ELF-1 (cell line): ENCODE measurements at regions not wholly inside any gene's neighbourhood (a gene's known extent, or its start where the extent isn't known, plus 50 kb on each side); places are given as distances from the start of the nearest gene placed in this dataset.

Source experiments
- DNase-seq: peaks from one replicate; pipeline ENCODE4 v3.0.0-alpha.2; 2016; ENCODE audit warnings: low read depth, low spot score

GRCh38 chr1:67560580-67561255 is 124.3 kb upstream of the GADD45A start:
- DNase-seq, result no peak

- peak; percentile 91 for DNase-seq
Observed at GRCh38 chr1:67561704-67562113, 123.3 kb upstream of the GADD45A start.

- no peak for DNase-seq
Observed at GRCh38 chr1:67563684-67564083, 121.3 kb upstream of the GADD45A start.

GRCh38 chr1:67564193-67564592 is 120.8 kb upstream of the GADD45A start:
- no peak for DNase-seq

GRCh38 chr1:67566803-67567377 is 118.1 kb upstream of the GADD45A start:
- DNase-seq, result no peak

GRCh38 chr1:67570486-67571143 is 114.4 kb upstream of the GADD45A start:
- DNase-seq, result peak; percentile 73

- DNase-seq, result no peak
Observed at GRCh38 chr1:67571406-67571805, 113.6 kb upstream of the GADD45A start.

- no peak for DNase-seq
Observed at GRCh38 chr1:67571901-67572593, 113.0 kb upstream of the GADD45A start.

GRCh38 chr1:67572594-67573221 is 112.3 kb upstream of the GADD45A start:
- DNase-seq, result no peak

GRCh38 chr1:67573311-67573872 is 111.6 kb upstream of the GADD45A start:
- DNase-seq, result no peak

- DNase-seq, result no peak
Observed at GRCh38 chr1:67574221-67574620, 110.8 kb upstream of the GADD45A start.

- DNase-seq, result no peak
Observed at GRCh38 chr1:67575861-67576260, 109.1 kb upstream of the GADD45A start.

GRCh38 chr1:67576474-67576873 is 108.5 kb upstream of the GADD45A start:
- DNase-seq, result no peak

GRCh38 chr1:67577646-67578045 is 107.4 kb upstream of the GADD45A start:
- DNase-seq, result no peak

- no peak for DNase-seq
Observed at GRCh38 chr1:67578397-67579020, 106.5 kb upstream of the GADD45A start.

GRCh38 chr1:67579623-67580394 is 105.2 kb upstream of the GADD45A start:
- no peak for DNase-seq

GRCh38 chr1:67580691-67581403 is 104.2 kb upstream of the GADD45A start:
- no peak for DNase-seq

GRCh38 chr1:67582625-67583461 is 102.2 kb upstream of the GADD45A start:
- peak; percentile 51 for DNase-seq

- DNase-seq, result no peak
Observed at GRCh38 chr1:67583462-67583950, 101.5 kb upstream of the GADD45A start.
